ENCODE measurements at regions not wholly inside any gene's neighbourhood (a gene's known extent, or its start where the extent isn't known, plus 50 kb on each side); places are given as distances from the start of the nearest gene placed in this dataset.
"Not testable (repeated sequence)": the region's sequence is repeated elsewhere in the genome, so short reads cannot be mapped to it uniquely, and the experiment has no call there.

DNA sequence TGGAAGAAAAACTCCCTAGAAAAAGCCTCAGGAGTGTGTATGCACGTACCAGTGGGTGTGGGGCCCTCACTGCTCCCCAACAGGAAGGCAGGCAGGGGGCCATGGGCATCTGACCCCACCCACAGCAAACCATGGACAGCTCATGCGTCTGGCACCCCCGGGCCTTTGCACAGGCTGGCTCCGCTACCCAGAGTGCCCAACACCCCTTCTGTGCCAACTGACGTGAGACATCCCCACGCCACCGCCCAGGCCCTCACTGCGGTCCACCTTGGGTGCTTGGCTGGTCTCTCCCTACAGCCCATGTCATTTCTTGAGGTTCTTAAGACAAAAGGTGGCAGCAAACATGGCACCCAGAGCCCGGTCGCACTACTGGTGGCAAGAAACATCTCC, 91.4 kb downstream of the NCOR2 start:
- DNase-seq (ENCODE audit: low read depth): no peak

DNA sequence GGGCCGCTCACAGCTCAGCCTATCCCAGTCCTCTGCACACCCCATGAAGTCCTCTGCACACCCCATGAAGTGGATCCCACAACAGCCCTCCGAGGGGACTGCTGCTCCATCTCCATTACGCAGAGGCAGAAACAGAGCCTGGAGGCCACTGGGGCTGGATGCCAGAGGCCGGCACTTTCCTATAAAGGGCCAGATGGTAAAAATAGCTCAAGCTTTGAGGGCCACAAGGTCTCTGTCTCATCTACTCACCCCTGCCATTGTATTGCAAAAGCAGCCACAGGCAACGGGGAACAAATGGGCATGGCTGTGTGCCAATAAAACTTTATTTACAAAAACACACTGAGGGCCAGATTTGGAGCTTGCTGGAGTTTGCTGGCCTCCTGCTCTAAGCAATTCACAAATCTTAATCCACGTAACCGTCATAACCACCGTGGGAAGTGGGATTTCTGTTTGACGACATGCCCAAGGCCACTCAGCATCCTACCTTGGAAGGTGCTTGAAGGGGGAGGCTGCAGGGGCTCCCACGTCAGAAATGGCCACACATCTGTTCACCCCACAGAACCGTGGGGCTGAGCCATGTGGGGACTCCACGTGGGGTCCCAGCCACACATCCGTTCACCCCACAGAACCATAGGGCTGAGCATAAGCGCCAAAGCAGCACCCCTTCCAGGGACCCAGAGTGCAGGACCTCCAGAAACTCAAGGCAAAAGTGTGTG, 92.0 kb downstream of the NCOR2 start:
- peak; percentile 83 for DNase-seq (ENCODE audit: low read depth)

DNA sequence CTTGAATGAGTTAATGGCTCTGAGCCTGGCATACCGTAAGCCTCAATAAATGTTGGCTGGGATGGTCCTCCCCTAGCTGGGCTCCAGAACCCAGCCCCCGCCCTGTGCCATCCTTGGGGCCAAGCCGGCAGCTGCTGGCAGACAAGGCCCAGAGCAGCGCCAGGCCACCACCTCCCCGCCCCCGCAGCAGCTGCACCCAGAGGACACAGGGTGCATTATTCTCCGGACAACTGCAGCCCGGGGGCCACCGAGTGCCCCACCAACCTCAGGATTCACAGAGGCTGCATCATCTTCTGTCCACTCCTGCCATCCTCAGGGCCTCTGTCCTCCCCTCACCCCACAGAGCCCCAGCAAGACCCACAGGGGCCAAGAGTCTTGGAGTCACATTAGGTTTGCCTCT, 92.7 kb downstream of the NCOR2 start:
- peak; percentile 97 for DNase-seq (ENCODE audit: low read depth)

DNA sequence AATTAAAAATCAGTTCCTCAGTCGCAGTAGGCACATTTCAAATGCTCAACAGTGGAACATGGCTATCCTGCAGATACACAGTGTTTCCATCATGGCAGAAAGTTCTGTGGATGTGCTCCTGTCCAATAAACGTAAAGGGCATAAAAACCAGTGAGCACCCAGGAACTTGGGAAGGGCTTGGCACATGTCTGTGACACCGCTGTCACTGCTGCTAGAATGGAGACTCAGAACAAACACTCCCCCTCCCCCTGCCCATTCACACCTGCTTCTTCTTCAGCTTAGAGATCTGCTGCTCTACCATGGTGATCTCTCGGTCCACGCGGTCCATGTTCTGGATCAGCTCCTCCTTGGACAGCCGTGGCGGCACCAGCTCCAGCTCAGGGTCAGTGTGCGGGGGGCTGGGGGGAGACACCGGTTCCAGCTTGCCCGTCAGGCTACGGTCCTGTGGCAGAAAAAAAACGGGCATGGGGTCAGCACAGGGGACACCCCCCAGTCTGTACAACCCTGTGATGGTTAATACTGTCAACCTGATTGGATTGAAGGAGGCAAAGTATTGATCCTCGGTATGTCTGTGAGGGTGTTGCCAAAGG, 94.6 kb downstream of the NCOR2 start:
- no peak for DNase-seq (ENCODE audit: low read depth)

DNA sequence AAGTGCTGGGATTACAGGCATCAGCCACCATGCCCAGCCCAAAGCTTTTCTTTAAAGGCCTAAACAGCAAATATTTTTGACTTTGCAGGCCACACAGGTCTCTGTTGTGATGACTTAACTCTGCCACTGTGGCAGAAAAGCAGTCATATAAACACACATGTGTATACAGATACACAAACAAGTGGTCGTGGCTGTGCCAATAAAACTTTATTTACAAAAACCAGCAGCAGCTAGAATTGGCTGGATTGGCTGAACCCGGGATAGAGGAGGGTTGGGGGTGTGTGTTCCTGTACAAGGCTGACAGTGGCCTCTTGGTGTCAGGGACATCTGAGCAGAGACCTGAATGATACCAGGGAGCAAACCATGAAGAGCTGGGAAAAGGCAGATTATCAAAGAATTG, 95.6 kb downstream of the NCOR2 start:
- no peak for DNase-seq (ENCODE audit: low read depth)

- DNase-seq (ENCODE audit: low read depth): peak; percentile 83
Observed at GRCh38 chr12:124470806-124471205, 96.6 kb downstream of the NCOR2 start.

GRCh38 chr12:124470139-124470538, 97.3 kb downstream of the NCOR2 start:
- DNase-seq (ENCODE audit: low read depth): no peak

DNA sequence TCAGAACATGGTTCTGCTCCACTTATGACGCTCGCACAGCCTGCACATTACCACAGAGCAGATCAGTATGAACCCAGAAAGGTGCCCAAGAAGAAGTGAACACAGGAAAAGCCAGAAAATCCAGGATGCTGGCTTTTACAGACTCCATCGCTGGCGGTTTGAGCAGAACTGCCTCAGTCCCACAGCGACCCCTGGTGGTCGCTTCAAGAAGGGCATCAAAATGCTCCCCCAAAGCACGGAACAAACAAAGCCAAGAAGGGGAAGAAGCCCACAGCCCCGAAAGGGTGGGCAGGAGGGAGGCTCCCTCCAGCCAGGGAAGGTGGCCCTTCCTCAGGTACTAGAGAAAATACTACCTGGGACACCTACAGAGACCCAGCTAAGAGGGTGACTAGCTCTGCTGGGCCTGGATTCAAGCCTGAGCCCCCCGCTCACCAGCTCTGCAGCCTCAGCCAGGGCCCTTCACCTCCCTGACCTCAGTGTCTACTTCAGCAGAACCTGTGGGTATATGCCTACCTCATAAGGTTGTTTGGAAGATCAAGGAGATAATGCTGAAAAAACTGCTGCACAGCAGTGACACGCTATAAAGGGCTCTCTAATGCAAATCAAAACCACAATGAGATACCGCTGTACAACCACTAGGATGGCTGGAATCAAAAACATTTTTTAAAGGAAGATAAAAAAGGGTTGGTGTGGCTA, 98.1 kb downstream of the NCOR2 start:
- DNase-seq (ENCODE audit: low read depth): no peak

- DNase-seq (ENCODE audit: low read depth): not testable (repeated sequence)
Observed at GRCh38 chr12:124467549-124467948, 99.9 kb downstream of the NCOR2 start.

- peak; percentile 87 for DNase-seq (ENCODE audit: low read depth)
Observed at GRCh38 chr12:124466216-124467128, 100.9 kb downstream of the NCOR2 start.

DNA sequence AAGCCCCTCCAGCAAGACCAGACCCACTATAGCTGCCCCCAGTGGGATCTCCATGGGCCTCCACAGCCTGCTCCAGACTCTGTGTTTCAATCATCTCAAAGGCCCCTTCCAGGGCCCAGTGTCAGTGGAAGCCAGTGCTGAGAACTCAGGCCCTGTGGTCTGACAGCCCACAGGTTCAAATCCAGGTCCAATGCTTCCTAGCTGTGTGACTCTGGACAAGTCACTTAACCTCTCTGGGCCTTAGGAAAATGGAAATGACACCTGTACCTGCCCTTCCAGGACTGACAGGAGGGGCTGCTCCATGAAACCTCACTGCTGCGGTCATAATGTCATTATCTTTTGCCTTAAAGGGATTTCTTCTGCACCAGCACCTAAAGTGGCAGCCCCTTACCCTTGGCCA, 101.9 kb downstream of the NCOR2 start:
- no peak for DNase-seq (ENCODE audit: low read depth)

DNA sequence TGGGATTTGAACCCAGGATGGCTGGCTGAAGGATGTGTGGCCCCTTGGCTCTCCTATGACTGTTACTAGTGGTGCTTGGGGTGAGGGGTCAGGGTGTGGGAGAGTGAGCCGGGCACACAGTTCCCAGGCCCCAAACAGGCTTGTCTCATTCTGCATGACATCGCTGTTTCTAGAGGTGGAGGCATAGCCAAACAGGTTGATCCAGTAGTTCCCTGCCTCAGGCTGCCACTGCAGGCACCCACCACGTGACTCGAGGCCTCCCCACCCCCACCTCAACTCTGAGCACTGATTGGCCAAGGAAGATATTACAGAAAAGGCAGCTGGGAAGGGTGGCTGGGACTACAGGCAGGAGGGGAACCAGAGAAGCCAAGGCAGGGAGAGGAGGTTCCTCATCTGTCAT, 102.6 kb downstream of the NCOR2 start:
- no peak for DNase-seq (ENCODE audit: low read depth)

DNA sequence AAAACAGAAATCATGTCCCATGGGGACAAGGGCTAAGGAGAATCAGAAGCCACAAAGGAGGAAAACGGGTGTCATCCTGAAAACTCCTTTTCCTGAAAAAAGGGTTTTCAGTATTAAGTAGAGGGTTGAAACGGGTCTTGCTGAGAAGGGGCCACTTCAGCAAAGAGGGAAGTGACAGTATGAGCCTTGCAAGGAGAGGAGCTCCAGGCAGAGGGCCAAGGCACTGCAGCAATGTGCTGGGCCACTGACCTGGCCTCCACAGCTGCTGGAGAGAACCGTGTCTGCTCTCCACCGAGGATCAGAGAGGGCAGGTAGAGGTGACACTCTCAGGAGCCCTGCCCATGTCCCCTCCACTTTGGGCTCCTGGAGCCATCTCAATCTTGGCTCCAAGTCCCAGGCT, 103.3 kb downstream of the NCOR2 start:
- no peak for DNase-seq (ENCODE audit: low read depth)

GRCh38 chr12:124463341-124463921, 104.0 kb downstream of the NCOR2 start:
- DNase-seq (ENCODE audit: low read depth): no peak

GRCh38 chr12:124462750-124463149, 104.7 kb downstream of the NCOR2 start:
- DNase-seq (ENCODE audit: low read depth): no peak

DNA sequence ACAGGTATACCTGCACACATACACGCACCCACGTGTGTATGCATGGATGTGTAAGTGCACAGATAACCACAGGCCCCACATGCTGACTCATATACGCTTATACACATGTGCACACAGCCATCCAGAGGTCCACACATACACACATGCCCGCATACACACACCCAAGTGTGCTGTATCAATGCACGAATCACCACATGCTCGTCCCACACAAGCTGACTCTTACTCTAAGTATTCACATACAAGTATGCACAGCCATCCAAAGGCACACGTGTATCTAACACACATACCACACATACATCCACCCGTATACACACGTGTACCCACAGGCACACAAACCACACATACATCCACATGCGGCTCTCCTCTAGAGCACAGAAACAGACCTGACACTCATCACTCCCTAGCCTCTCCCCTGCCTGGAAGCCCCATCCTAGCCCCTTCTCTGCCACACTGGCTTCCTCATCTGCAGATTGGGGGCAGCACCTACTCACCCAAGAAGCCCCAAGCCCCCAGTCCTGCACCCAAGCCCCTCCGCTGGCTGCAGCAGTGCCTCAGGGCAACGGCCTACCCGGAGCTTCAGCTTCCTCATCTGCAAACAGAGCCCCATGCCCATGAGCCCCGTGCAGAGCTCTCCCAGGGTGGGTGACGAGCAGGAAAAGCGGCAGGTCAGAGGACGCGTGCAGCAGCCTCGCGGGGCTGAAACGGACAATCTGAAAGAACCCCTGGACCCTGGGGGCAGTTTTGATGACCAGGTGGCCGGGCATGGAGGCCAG, 105.4 kb downstream of the NCOR2 start:
- no peak for DNase-seq (ENCODE audit: low read depth)

- DNase-seq (ENCODE audit: low read depth): no peak
Observed at GRCh38 chr12:124461241-124461673, 106.2 kb downstream of the NCOR2 start.

DNA sequence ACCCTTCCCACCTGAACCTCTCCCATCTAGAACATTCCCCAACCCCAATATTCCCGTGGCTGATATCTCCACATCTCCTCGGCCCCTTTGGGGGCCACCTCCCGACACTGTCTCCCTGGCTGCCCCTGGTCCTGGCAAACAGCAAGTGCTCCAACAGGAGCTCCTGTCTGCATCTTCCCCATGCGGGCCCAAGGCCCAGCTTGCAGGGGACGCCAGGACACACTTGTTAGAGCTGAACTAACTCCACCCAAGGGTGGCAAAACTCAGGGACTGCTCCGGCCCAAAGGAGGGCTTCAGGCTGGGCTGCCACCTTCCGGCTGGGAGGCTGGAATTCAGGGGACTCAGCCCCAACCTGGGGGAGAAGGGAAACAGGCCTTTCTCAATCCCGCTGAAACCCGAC, 106.6 kb downstream of the NCOR2 start:
- DNase-seq (ENCODE audit: low read depth): no peak

GRCh38 chr12:124459852-124460645, 107.4 kb downstream of the NCOR2 start:
- no peak for DNase-seq (ENCODE audit: low read depth)

Measured in myocyte (in vitro differentiated cells).